ENCODE measurements at regions not wholly inside any gene's neighbourhood (a gene's known extent, or its start where the extent isn't known, plus 50 kb on each side); places are given as distances from the start of the nearest gene placed in this dataset.
"Not testable (repeated sequence)": the region's sequence is repeated elsewhere in the genome, so short reads cannot be mapped to it uniquely, and the experiment has no call there.

DNA sequence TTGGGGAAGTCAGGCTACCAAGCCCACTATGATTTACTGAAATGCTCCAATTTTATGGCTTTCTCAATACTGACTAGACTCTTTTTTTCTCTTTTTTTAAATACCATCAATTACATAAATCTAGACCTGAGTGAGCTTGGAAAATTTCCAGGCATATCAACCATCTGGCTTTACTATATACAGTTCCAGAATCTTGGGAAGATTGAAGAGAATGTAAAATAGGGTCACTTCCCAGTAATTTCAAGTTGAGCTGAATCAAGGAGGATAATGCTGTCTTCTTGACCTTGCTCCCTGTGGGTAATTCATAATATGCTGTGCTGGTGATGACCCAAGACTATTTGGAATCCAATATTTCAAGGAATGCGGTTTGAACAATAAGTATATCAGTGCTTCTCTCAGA, 108.1 kb downstream of the MAP3K21 start:
- no peak for DNase-seq

DNA sequence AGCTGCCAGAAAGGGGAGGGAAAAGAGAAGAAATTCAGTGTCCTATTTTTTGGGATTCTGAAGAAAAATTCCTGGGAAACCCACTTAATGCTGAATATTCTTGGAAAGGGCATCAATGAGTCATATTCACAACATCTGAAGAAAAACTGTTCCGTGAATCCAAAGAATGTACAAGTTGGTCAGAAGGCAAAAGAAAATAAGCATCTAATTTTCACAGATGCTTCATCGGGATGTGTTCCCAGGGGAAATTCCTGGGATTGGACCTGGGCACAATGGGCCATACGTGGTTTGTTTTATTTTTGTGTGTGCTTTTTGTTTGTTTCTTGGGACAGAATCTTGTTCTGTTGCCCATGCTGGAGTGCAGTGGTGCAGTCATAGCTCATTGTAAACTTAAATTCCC, 112.2 kb downstream of the MAP3K21 start:
- peak; percentile 22 for DNase-seq

DNA sequence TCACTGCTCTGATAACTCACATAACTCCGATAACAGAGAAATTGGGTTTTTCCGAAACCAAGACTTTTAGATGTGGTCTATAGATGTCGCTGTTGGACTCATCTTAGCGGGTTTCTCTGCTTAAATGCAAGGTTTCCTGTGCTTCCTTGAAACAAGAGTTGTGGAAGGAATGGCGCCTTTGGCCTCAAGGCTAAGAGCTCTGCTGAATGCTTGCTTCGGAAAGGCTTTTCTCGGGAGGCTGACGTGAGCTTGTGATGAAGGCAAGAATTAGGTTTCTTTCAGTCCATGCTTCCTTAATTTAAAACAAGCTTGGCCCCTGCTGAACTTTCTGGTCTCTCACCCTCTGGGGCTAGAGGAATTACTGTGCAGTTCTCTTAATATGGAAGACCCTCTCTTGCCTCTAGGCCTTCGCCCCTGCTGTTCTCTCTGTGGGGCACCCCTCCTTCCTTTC, 113.5 kb downstream of the MAP3K21 start:
- DNase-seq, result peak; percentile 58

DNA sequence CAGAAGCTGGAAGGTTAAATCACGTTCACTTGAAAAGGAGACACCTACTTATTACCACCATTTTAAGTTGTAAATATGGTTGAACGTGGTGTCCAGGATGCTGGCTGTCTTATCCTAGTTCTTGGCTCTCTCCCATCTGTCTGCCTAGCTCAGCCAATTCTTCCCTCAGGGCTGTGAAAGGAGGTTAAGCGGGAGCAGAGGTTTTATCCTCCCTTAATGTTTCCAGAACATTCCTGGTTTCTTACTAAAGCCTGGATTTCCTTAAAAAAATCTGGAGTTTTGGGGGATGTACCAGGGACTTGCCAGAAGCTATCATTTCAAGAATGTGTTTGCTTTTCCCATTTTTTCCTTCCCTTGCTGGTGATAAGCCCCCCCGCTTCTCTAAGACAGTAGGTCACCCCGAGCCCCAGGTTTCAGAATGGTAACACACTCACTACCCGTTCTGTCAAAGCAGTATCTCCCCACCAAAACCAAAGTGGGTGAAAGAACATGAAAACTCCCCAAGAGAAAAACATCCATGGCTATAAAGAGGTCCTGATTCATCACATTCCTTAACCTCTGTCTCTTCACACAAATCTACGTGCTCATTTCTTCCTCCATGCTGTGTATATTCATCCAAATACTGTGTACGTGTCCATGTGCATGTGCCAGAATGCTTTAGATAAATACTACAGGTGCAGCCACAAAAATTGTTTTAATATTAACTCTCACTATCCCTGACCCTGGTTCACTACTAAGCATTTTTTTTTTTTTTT, 114.7 kb downstream of the MAP3K21 start:
- peak; percentile 16 for DNase-seq

DNA sequence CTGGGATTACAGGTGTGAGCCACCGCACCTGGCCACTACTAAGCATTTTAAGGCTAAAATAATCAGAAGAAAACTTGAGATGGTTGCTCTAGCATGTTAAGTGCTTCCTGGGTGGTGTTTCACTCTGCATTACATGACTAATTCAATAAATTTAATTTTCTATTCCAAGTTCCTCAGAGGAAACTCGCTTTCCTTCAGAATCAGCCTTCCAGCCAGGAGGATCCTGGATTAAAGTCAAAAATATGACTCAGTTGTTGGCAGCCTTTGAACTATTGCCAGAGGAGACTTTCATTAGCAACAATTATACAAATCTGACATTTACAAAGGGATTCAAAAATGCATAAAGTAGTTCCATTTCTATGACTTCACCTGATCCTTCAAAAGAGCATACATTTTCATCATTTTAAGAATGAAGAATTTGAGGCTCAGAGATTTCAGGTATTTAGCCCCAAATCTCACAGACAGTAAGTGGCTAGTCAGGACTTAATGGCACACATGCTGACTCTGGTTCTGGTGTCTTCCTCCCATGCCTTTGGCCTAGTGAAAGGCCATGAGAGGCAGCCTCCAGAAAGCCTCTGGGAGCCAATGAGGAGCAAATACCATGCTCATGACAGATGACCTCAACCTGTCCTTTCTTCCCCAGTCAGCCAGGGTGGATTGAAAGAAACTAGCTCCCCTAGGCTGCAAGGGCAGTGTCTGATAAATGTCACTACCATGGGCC, 115.7 kb downstream of the MAP3K21 start:
- DNase-seq, result peak; percentile 16

DNA sequence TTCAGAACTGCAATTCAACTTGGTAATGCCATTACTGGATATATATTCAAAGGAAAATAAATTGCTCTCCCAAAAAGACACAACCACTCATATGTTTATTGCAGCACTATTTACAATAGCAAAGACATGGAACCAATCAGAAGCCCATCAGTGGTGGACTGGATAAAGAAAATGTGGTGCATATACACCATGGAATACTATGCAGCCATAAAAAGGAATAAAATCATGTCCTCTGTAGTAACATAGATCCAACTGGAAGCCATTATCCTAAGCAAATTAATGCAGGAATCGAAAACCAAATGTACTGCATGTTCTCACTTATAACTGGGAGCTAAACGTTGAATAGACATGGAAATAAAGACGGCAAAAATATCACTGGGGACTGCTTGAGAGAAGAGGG, 117.0 kb downstream of the MAP3K21 start:
- DNase-seq, result no peak

DNA sequence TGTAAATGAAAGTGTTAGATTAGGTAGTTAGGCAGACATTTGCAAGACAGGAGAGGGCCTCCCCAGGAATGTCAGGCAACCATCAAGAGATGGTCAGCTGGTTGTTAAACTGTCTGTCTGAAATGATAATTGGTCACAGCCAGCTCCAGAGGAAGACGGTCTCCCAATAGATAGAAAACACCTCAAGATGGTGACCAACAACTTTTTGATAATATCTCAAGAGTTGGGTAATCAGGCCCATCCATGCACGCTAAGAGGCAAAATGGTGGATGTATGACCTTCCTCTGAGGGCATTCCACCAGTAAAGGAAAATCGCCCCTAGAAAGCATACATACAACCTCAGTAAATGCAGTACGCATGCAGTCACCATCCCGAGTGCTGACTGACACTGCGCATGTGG, 118.2 kb downstream of the MAP3K21 start:
- no peak for DNase-seq

DNA sequence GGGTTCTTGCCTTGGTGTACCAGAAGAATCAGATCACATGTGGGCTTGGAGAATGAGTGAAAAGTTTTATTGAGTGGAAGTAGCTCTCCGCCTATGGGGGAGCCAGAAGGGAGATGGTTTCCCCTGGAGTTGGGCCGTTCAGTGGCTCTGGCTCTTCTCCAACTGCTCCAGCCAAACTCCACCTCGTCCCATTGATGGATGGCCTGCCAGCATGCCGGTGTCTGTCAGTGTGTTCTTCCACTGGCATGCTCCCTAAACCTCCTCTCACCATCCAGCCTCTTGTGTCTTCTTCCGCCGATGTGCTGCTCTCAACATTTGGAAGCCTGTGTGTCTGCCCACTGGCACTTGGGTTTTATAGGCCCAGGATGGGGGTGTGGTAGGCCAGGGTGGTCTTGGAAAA, 119.4 kb downstream of the MAP3K21 start:
- DNase-seq, result no peak

DNA sequence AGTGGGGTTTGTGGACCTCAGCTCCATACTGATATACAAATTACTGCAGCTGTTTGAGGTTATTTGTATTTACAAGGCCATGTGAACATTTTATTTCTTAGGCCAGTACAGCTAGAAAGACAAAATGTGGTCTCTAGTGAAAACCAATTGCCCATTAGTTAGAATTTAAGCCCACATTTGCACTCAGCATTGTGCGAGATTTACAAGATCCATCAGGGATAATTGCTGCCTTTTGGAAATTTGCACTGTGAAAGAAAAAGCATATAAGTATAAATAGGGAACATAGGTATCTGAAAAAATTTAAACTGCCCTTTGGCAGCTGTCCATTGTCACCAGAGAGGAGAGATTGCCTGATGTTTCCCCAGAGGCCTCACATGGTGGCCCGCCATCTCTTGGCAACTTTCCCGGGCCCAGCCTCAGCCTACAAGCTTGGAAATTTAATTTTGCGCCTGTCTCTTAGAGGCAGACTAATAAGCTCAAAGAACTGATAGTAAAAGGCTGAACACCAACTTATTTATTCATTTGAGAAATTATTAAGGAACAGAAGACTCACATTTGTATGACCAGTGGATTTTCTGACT, 120.7 kb downstream of the MAP3K21 start:
- no peak for DNase-seq

DNA sequence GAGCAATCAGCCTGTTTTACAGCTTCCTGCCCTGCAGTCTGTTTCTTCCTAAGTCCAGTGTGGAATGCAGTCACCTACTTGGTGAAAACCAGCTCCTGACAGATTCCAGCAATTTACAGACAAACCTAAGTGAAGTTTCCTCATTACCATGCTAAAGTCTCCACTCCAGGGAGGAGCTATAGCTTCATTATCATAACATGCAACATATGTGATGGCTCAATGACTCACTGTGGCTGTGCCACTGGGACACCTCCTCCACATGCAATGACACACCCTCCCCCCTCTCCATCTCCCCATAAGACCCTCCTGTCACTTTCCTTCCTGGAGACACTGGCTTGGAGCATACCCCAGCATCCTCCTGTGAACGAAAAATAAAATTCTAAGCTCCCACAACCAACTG, 125.2 kb downstream of the MAP3K21 start:
- DNase-seq, result no peak

DNA sequence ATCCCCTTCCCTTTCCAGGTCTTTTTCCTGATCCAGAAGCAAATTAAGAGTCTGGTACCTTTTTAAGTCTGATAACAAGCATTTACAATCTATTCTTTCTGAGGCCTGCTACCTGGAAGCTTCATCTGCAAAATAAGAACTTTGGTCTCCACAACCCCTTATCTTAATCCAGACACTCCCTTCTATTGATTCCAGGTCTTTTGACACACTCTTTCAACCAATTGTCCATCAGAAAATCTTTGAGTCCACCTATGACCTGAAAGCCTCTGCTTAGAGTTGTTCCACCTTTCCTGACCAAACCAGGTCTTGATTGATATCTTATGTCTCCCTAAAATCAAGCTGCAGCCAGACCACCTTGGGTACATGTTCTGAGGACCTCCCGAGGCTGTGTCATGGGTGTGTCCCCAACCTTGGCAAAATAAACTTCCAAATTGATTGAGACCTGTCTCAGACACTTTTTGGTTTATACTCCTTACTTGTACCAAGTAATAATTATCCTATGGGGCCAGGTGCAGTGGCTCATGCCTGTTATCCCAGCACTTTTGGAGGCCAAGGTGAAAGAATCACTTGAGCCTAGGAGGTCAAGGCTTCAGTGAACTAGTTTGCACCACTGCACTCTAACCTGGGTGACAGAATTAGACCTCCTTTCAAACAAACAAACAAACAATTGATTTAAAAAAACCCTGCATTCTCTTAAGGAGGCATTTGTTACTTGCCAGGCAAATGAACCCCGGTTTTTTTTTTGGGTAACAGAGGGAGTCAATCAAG, 126.1 kb downstream of the MAP3K21 start:
- DNase-seq, result no peak

DNA sequence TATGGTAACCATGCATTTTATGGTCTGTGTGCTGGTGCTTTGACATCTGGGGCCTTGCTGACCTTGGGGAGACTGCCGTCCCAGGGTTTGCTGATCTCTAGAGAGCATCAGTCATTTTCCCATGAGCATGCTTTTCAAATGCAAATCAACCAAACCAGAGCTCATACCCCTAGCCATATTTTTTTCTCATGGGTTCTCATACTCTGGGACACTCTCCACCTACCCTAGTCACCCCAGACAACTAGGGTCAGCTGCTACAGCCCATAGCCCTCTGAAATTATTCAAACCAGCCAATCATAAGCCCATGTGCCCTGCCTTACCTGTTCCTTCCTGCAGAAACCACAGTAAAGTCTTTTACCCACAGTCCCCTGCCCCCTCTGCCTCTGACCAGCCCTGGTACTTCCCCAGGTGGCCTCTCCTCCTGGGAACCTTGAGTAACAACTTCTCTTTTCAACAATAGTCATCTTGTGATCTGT, 132.0 kb downstream of the MAP3K21 start:
- no peak for DNase-seq

DNA sequence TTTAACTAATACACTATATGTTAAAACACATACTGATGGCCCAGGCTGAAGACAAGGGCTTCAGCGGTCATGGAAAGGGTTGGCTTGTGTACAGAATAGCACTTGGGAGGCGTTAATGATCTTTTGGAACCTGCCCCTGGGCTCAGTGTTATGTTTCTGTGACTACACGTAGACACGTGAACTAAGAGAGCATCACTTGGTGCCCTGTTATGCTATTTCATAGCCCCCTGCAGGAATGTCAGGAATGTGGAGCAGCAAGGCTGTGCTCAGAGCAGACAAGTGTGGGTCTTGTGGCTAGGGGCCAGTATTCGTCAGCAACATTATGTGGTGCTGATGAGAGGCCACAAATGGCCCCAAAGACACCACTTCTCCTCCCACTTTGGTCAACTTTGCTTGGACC, 132.4 kb downstream of the MAP3K21 start:
- no peak for DNase-seq

DNA sequence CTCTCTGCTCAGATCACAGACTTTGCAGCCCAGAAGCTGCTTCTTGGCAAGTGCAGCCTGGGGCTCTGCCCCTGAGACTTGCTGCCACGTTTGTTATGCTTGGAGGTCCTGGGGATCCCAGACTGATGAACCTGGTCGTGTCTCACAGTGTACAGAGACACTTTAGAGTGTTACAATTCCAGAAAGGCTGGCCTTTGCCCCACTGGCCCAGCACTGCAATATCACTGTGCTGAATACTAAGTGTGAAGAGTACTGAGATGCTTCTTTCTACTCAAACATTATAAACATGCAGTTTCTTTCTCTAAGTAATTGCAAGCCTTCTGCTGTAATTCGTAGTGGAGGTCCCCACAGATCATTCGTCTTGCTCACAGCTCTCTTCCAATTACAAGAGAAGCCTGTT, 133.2 kb downstream of the MAP3K21 start:
- no peak for DNase-seq

DNA sequence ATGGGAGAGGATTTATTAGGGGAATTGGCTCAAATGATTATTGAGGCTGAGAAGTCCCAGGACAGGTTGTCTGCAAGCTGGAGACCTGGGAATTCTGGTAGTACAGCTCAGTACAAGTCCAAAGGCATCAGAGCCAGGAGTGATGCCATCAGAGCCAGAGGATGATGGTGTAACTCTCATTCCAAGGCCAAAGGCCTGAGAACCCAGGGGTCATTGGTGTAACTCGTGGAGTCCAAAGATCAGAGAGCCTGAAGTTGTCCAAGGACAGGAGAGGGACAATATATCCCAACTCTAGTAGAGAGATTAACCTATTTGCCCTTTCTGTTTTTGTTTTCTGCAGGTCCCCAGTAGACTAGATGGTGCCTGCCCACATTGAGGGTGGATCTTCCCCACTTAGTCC, 134.3 kb downstream of the MAP3K21 start:
- no peak for DNase-seq

DNA sequence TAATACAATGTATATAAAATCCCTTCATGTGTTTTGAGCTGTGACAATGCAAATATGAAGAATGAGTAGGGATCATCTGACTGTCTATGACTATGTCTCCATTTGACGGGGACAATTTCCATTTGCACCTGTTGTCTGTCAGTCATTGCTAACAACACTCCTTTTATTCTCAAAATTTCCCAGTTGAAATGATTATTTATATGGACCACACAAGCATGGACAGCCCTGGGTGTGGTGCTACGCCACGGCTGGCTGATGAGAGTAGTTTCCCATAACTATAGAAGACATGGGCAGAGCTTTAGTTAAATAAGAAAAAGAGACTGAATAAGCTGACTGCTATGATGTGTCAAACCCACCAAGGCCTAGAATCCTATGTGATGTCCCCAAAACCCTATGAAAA, 135.8 kb downstream of the MAP3K21 start:
- no peak for DNase-seq

DNA sequence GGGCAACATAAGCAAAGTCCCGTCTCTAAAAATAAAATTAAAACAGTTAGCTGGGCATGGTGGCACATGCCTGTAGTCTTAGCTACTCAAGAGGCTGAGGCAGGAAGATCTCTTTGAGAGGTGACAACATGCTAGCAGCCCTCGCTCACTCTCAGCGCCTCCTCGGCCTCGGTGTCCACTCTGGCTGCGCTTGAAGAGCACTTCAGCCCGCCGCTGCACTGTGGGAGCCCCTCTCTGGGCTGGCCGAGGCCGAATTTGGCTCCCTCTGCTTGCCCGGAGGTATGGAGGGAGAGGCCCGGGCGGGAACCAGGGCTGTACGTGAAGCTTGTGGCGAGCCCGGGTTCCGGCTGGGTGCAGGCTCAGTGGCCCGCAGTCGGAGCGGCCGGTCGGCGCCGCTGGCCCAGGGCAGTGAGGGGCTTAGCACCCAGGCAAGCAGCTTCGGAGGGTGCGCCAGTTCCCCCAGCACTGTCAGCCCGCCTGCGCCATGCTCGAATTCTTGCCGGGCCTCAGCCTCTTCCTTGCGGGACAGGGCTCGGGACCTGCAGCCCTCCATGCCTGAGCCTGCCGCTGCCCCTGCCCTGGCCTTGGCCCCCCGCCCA, 138.3 kb downstream of the MAP3K21 start:
- DNase-seq, result no peak

DNA sequence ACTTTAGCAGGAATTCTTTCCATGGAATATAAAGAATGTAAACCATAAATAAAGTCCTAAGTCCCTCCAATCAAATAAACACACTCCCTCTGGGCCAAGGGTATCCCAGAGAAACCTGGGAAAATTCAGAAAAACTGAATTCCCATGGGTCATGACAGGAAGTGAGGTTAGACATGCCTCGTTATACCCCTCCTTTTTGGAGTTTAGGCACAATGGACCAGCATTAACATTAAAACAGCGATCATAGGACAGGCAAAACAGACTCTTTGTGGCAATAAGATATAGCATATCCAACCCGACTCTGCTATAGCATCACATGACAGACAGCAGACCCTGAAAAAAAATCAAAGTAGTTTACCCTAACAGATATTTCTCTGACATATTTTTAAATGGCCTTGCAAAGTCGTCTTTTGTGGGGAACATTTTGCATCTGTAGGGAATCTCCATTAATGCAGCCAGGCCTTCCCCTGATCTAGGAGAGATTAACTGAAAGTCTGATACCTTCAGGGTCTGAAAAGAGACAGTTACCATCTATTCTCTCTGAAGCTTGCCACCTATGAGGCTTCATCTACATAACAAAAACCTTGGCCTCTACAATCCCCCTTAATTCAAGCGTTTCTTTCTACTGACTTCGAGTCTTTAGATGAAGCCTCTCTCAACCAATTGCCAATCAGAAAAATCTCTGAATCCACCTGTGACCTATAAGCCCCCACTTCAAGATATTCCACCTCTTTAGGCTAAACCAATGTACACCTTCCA, 143.0 kb upstream of the KCNK1 start:
- no peak for DNase-seq

DNA sequence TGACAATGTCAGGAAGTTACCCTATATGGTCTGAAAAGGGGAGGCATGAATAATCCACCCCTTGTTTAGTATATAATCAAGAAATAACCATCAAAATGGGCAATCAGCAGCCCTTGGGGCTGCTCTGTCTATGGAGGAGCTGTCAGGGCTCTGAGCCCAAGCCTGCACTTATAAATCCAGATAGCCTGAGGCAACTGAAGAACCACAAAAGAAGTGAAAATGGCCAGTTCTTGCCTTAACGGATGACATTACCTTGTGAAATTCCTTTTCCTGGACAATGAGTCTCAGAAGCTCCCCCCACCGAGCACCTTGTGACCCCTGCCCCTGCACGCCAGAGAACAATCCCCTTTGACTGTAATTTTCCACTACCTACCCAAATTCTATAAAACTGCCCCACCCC, 142.1 kb upstream of the KCNK1 start:
- DNase-seq, result not testable (repeated sequence)

DNA sequence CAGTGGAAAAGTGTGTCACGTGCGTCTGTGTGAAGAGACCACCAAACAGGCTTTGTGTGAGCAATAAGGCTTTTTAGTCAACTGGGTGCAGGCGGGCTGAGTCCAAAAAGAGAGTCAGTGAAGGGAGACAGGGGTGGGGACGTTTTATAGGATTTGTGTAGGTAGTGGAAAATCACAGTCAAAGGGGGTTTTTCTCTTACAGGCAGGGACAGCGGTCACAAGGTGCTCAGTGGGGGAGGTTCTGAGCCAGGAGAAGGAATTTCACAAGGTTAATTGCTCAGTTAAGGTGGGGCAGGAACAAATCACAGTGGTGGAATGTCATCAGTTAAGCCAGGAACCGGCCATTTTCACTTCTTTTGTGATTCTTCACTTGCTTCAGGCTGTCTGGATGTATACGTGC, 141.1 kb upstream of the KCNK1 start:
- not testable (repeated sequence) for DNase-seq

DNA sequence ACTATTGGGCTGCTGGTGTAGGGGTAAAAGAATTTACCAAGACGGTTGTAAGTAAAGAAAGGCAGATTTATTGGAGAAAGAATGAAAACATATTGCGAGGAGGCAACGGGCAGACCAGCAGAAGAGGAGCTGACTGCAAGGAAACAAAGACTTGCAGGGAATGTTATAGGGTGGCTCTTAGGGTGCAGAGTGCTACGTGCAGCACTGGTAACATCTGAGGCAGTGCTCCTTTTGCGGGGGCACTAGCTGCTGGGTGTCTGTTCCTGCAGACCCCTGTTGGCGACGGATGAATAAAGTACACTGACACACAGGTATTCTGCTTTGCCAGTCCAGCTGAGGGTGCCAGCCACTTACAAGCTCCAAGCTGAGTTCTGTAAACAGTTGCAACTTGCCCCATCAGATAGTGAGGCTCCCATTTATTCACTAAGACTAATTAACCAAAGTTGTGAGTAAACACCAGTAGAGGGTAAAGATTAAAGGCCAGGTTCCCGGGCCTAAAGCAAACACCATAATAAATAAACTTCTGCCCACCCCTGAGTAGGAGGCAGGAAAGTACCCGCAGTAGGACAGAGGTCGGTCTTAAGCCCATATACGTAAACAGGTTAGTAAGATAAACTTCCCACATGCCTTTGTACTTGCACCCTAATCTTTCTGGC, 140.2 kb upstream of the KCNK1 start:
- no peak for DNase-seq

DNA sequence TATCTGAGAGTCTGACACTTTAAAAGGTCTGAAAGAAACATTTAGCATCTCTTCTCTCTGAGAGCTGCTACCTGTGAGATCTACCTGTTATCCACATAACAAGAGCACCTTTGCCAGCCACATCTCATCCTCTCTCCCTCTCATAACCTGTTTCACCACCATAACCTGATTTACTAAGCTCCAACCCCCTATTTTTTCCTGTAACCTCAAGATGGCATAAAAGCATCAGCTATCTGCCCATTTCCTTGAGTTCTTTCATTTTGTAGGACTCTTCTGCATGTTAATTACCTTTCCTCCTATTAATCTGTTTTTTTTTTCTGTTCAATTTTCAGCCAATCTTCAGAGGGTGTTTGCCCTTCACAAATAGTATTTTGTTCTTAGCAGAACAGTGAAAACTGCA, 136.5 kb upstream of the KCNK1 start:
- no peak for DNase-seq
